PFSK-1 (cell line): ENCODE measurements at regions not wholly inside any gene's neighbourhood (a gene's known extent, or its start where the extent isn't known, plus 50 kb on each side); places are given as distances from the start of the nearest gene placed in this dataset.

ENCODE experiments used
- FOXP2 ChIP-seq: optimal IDR thresholded peaks from 2 replicates; pipeline ENCODE3; 2011; ENCODE audit warnings: borderline replicate concordance, control low read depth, inconsistent platforms; ENCODE audit not compliant: insufficient read depth; ENCODE audit errors: extremely low read length, extremely low read depth
- POLR2AphosphoS5 ChIP-seq: IDR thresholded peaks from 2 replicates; pipeline ENCODE4 v1.6.1; 2012; ENCODE audit warnings: low read depth, mild to moderate bottlenecking, control low read depth, low read length, moderate library complexity
- REST ChIP-seq, 2 experiments: IDR thresholded peaks; 2 replicates each; pipeline versions ENCODE4 v1.6.1 to v1.8.0; 2011 to 2012; ENCODE audit warnings: low read depth in 2 of 2, low read length in 2 of 2, control low read depth in 1 of 2, inconsistent platforms in 1 of 2, mild to moderate bottlenecking in 1 of 2, moderate library complexity in 1 of 2; ENCODE audit not compliant: insufficient read depth in 1 of 2
- SIN3A ChIP-seq: IDR thresholded peaks from 2 replicates; pipeline ENCODE4 v1.6.1; 2012; ENCODE audit warnings: mild to moderate bottlenecking, low read length, moderate library complexity, borderline replicate concordance; ENCODE audit not compliant: insufficient read depth
- TAF1 ChIP-seq: IDR thresholded peaks from 2 replicates; pipeline ENCODE4 v1.6.1; 2012; ENCODE audit warnings: low read length, control low read depth, borderline replicate concordance; ENCODE audit not compliant: insufficient read depth

- TF ChIP-seq POLR2AphosphoS5 = no peak
- no peak for TF ChIP-seq REST (IDR thresholded peaks at IDR 0.05; ENCODE audit: insufficient read depth in 1 of 2, low read depth in 2 of 2, low read length in 2 of 2)
- TF ChIP-seq TAF1 = no peak
- TF ChIP-seq SIN3A = no peak
- TF ChIP-seq FOXP2 = no peak
Observed at GRCh38 chr3:182129740-182130139, 418.0 kb downstream of the SOX2 start.
